ENCODE measurements at regions not wholly inside any gene's neighbourhood (a gene's known extent, or its start where the extent isn't known, plus 50 kb on each side); places are given as distances from the start of the nearest gene placed in this dataset.

GRCh38 chr6:139473231-139473701, 98.8 kb upstream of the CITED2 start:
- CTCF ChIA-PET: interaction anchor here (0.8 kb wide), 1 partner anchor 28 kb away, joined by 3 read pairs; no protein-coding TSS in a partner anchor
- Mint-ChIP-seq H3K4me1 (peaks cover 7% of the 10 kb centered on the region), H3K27ac (no peak overlapping the region), H3K27me3 (no peaks in the 10 kb centered on the region), H3K36me3 (ENCODE audit: low read depth) (no peaks in the 10 kb centered on the region), H3K9me3 (ENCODE audit: low read depth) (no peaks in the 10 kb centered on the region), H3K4me3 (no peak overlapping the region)
- POLR2A ChIA-PET: no interaction called here
- ATAC-seq: no peak
- intact Hi-C loops (cut with DNase I, micrococcal nuclease): no loop called here
- no peak for DNase-seq

- CTCF ChIA-PET: interaction anchor here (0.6 to 0.7 kb wide), 2 partner anchors 236 to 579 kb away, joined by 3 read pairs; no protein-coding TSS in a partner anchor
- H3K4me1 Mint-ChIP-seq: peaks cover 7% of the 10 kb centered on the region
- H3K4me3 Mint-ChIP-seq: no peak overlapping the region
These were observed 98.0 kb upstream of the CITED2 start for GRCh38 chr6:139472351-139473015.

DNA sequence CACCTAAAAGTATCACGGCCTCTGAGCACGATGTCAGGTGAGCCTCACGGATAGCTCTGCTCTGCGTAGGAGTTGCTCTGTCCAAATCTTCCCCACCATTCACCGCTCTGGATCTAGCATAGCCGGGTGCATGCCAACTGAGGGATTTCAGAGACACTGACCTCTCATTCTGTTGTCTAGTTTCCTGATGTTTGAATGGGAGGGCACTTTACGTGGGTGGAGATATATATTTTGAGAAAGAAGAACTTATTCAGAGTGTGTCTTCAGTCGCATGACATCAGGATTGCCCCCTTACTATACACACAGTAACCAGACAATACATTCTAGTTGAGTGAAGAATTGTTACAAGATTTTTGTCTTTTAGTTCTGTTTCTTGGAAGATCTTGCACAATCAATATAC, 96.5 kb upstream of the CITED2 start:
- no peak for ATAC-seq
- Mint-ChIP-seq H3K4me3 (no peak overlapping the region), H3K9me3 (ENCODE audit: low read depth) (no peaks in the 10 kb centered on the region), H3K27me3 (no peaks in the 10 kb centered on the region), H3K4me1 (peaks cover 7% of the 10 kb centered on the region), H3K27ac (no peak overlapping the region), H3K36me3 (ENCODE audit: low read depth) (no peaks in the 10 kb centered on the region)
- ChIA-PET POLR2A (no interaction called here), CTCF (no interaction called here)
- intact Hi-C loops (cut with DNase I, micrococcal nuclease): no loop called here
- no peak for DNase-seq

More at GRCh38 chr6:139472351-139473015, 98.0 kb upstream of the CITED2 start:
- POLR2A ChIA-PET: no interaction called here
- H3K9me3 Mint-ChIP-seq (ENCODE audit: low read depth): no peaks in the 10 kb centered on the region
- DNase-seq (no peak), ATAC-seq (no peak)
- no peaks in the 10 kb centered on the region for H3K27me3 Mint-ChIP-seq
- no peaks in the 10 kb centered on the region for H3K36me3 Mint-ChIP-seq (ENCODE audit: low read depth)
- intact Hi-C loops (cut with DNase I, micrococcal nuclease): no loop called here
- H3K27ac Mint-ChIP-seq: no peak overlapping the region

GRCh38 chr6:139468178-139468819, 93.9 kb upstream of the CITED2 start:
- ATAC-seq: no peak
- CTCF ChIA-PET: interaction anchor here (0.6 kb wide), 1 partner anchor 119 kb away, joined by 3 read pairs; no protein-coding TSS in a partner anchor

GRCh38 chr6:139457476-139457875, 83.0 kb upstream of the CITED2 start:
- H3K4me3 Mint-ChIP-seq: no peak overlapping the region
- no peaks in the 10 kb centered on the region for H3K27me3 Mint-ChIP-seq
- H3K36me3 Mint-ChIP-seq (ENCODE audit: low read depth): no peaks in the 10 kb centered on the region
- no peak overlapping the region for H3K27ac Mint-ChIP-seq
- H3K4me1 Mint-ChIP-seq: no peaks in the 10 kb centered on the region
- intact Hi-C loops (cut with DNase I, micrococcal nuclease): no loop called here
- ChIA-PET POLR2A (interaction anchor here (0.7 kb wide), 1 partner anchor 20 kb away, joined by 3 read pairs; no protein-coding TSS in a partner anchor), CTCF (no interaction called here)
- ATAC-seq (no peak), DNase-seq (no peak)
- no peaks in the 10 kb centered on the region for H3K9me3 Mint-ChIP-seq (ENCODE audit: low read depth)

More at GRCh38 chr6:139468178-139468819, 93.9 kb upstream of the CITED2 start:
- H3K36me3 Mint-ChIP-seq (ENCODE audit: low read depth): no peaks in the 10 kb centered on the region
- H3K9me3 Mint-ChIP-seq (ENCODE audit: low read depth): no peaks in the 10 kb centered on the region
- POLR2A ChIA-PET: no interaction called here
- no peak overlapping the region for H3K27ac Mint-ChIP-seq
- no peak overlapping the region for H3K4me3 Mint-ChIP-seq
- intact Hi-C loops (cut with DNase I, micrococcal nuclease): no loop called here
- DNase-seq: no peak
- no peaks in the 10 kb centered on the region for H3K27me3 Mint-ChIP-seq
- no peaks in the 10 kb centered on the region for H3K4me1 Mint-ChIP-seq

GRCh38 chr6:139452148-139452876, 77.9 kb upstream of the CITED2 start:
- CTCF ChIA-PET: interaction anchor here (1.3 to 1.4 kb wide), 2 partner anchors 10 to 82 kb away, joined by 3 read pairs; no protein-coding TSS in a partner anchor
- POLR2A ChIA-PET: no interaction called here
- no peaks in the 10 kb centered on the region for H3K27me3 Mint-ChIP-seq
- intact Hi-C loops (cut with DNase I, micrococcal nuclease): no loop called here
- DNase-seq (no peak), ATAC-seq (no peak)
- no peak overlapping the region for H3K27ac Mint-ChIP-seq
- H3K36me3 Mint-ChIP-seq (ENCODE audit: low read depth): no peaks in the 10 kb centered on the region
- H3K9me3 Mint-ChIP-seq (ENCODE audit: low read depth): no peaks in the 10 kb centered on the region
- no peak overlapping the region for H3K4me3 Mint-ChIP-seq
- H3K4me1 Mint-ChIP-seq: no peaks in the 10 kb centered on the region

- ChIA-PET POLR2A (no interaction called here), CTCF (no interaction called here)
- ATAC-seq (no peak), DNase-seq (no peak)
- Mint-ChIP-seq H3K9me3 (ENCODE audit: low read depth) (no peaks in the 10 kb centered on the region), H3K27me3 (no peaks in the 10 kb centered on the region), H3K27ac (no peak overlapping the region), H3K36me3 (ENCODE audit: low read depth) (no peaks in the 10 kb centered on the region), H3K4me1 (no peaks in the 10 kb centered on the region), H3K4me3 (no peak overlapping the region)
- intact Hi-C loops (cut with DNase I, micrococcal nuclease): no loop called here
These were observed 75.2 kb upstream of the CITED2 start for GRCh38 chr6:139449611-139450000.

DNA sequence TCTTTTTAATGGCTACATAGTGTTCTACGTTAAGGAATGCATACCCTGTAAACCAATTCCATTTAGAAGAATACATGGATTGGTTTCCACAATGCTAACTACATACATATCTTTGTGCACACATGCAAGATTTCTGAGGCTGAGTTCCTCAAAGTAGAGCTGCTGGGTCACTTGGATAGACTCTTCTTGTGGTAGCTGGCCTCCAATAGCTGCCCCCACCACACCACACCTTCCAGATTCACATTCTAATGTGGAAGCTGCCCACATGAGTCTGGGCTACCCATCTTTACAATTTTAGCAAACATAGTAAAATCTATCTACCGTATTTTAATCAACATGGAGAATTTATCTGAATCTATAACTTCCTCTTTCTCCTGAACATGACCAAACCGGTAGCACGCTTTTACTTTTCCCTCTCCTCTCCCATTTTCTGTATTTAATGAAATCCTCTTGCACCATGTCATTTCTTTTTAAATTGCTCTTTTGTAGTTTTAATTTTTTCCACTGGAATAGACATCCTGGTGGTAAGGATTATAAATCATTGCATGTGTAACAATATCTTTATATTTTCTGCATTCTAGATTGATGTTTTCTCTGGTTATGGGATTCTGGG, 74.7 kb upstream of the CITED2 start:
- no peaks in the 10 kb centered on the region for H3K9me3 Mint-ChIP-seq (ENCODE audit: low read depth)
- POLR2A ChIA-PET: no interaction called here

GRCh38 chr6:139448051-139448649, 73.7 kb upstream of the CITED2 start:
- POLR2A ChIA-PET: no interaction called here
- Mint-ChIP-seq H3K27ac (no peak overlapping the region), H3K4me3 (no peak overlapping the region), H3K36me3 (ENCODE audit: low read depth) (no peaks in the 10 kb centered on the region), H3K4me1 (no peaks in the 10 kb centered on the region), H3K27me3 (no peaks in the 10 kb centered on the region), H3K9me3 (ENCODE audit: low read depth) (no peaks in the 10 kb centered on the region)
- ATAC-seq (no peak), DNase-seq (no peak)
- intact Hi-C loops (cut with DNase I, micrococcal nuclease): no loop called here
- CTCF ChIA-PET: interaction anchor here (0.6 kb wide), 1 partner anchor 56 kb away, joined by 3 read pairs; no protein-coding TSS in a partner anchor

More for the DNA sequence above, 74.7 kb upstream of the CITED2 start:
- Mint-ChIP-seq H3K4me1 (no peaks in the 10 kb centered on the region), H3K27ac (no peak overlapping the region), H3K36me3 (ENCODE audit: low read depth) (no peaks in the 10 kb centered on the region), H3K4me3 (no peak overlapping the region), H3K27me3 (no peaks in the 10 kb centered on the region)
- DNase-seq: no peak
- CTCF ChIA-PET: no interaction called here
- intact Hi-C loops (cut with DNase I, micrococcal nuclease): no loop called here
- no peak for ATAC-seq

GRCh38 chr6:139447656-139447975, 73.2 kb upstream of the CITED2 start:
- Mint-ChIP-seq H3K27ac (no peak overlapping the region), H3K4me1 (no peaks in the 10 kb centered on the region), H3K9me3 (ENCODE audit: low read depth) (no peaks in the 10 kb centered on the region), H3K36me3 (ENCODE audit: low read depth) (no peaks in the 10 kb centered on the region), H3K4me3 (no peak overlapping the region), H3K27me3 (no peaks in the 10 kb centered on the region)
- POLR2A ChIA-PET: no interaction called here
- DNase-seq (no peak), ATAC-seq (no peak)
- CTCF ChIA-PET: interaction anchor here (0.6 kb wide), 1 partner anchor 57 kb away, joined by 3 read pairs; no protein-coding TSS in a partner anchor
- intact Hi-C loops (cut with DNase I, micrococcal nuclease): no loop called here
